ENCODE measurements at regions not wholly inside any gene's neighbourhood (a gene's known extent, or its start where the extent isn't known, plus 50 kb on each side); places are given as distances from the start of the nearest gene placed in this dataset.

- TF ChIP-seq, protein P1, sequence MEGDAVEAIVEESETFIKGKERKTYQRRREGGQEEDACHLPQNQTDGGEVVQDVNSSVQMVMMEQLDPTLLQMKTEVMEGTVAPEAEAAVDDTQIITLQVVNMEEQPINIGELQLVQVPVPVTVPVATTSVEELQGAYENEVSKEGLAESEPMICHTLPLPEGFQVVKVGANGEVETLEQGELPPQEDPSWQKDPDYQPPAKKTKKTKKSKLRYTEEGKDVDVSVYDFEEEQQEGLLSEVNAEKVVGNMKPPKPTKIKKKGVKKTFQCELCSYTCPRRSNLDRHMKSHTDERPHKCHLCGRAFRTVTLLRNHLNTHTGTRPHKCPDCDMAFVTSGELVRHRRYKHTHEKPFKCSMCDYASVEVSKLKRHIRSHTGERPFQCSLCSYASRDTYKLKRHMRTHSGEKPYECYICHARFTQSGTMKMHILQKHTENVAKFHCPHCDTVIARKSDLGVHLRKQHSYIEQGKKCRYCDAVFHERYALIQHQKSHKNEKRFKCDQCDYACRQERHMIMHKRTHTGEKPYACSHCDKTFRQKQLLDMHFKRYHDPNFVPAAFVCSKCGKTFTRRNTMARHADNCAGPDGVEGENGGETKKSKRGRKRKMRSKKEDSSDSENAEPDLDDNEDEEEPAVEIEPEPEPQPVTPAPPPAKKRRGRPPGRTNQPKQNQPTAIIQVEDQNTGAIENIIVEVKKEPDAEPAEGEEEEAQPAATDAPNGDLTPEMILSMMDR (conservative IDR thresholded peaks at IDR 0.05; ENCODE audit: low read length), result no peak
- no peak for TF ChIP-seq EZH2phosphoT487 (IDR thresholded peaks at IDR 0.05; ENCODE audit: borderline replicate concordance)
Measured at GRCh38 chr7:20470082-20470481, 139.4 kb downstream of the ITGB8 start.

All from Loucy (cell line).